MM.1S (cell line): ENCODE measurements at regions not wholly inside any gene's neighbourhood (a gene's known extent, or its start where the extent isn't known, plus 50 kb on each side); places are given as distances from the start of the nearest gene placed in this dataset.

Experiments
- DNase-seq: peaks from one replicate; pipeline ENCODE4 v3.0.0-alpha.2; 2015
- H2AFZ ChIP-seq: fragments of 300-600 bp; sonication (generic); 2 replicates; pipeline ENCODE4 v1.6.0; 2016; ENCODE audit warnings: antibody characterized with exemption, low read length
- H3F3A ChIP-seq: fragments of 300-600 bp; sonication (generic); 2 replicates; pipeline ENCODE4 v1.6.1; 2016; ENCODE audit warnings: mild to moderate bottlenecking, antibody characterized with exemption, low read length, moderate library complexity, mixed read lengths; ENCODE audit not compliant: insufficient read depth
- H3K27ac ChIP-seq: fragments of 300-600 bp; sonication (generic); 2 replicates; pipeline ENCODE4 v1.5.1; 2016; ENCODE audit warnings: mild to moderate bottlenecking, low read length
- H3K27me3 ChIP-seq: fragments of 300-600 bp; sonication (generic); replicated peaks from 2 replicates; pipeline ENCODE4 v1.6.0; 2016; ENCODE audit warnings: low read length; ENCODE audit not compliant: insufficient read depth
- H3K36me3 ChIP-seq: fragments of 300-600 bp; sonication (generic); replicated peaks from 2 replicates; pipeline ENCODE4 v1.6.1; 2016; ENCODE audit warnings: mild to moderate bottlenecking, low read length, mixed read lengths; ENCODE audit not compliant: insufficient read depth
- H3K4me1 ChIP-seq: fragments of 300-600 bp; sonication (generic); 2 replicates; pipeline ENCODE4 v1.6.1; 2016; ENCODE audit warnings: low read length, mixed read lengths
- H3K4me2 ChIP-seq: fragments of 300-600 bp; sonication (generic); 2 replicates; pipeline ENCODE4 v1.6.0; 2016; ENCODE audit warnings: low read depth, low read length
- H3K4me3 ChIP-seq: fragments of 300-600 bp; sonication (generic); 2 replicates; pipeline ENCODE4 v1.5.1; 2016; ENCODE audit warnings: low read length, mixed read lengths
- H3K79me2 ChIP-seq: fragments of 300-600 bp; sonication (generic); 2 replicates; pipeline ENCODE4 v1.6.1; 2016; ENCODE audit warnings: mixed run types, low read length, mixed read lengths
- H3K9ac ChIP-seq: fragments of 300-600 bp; sonication (generic); 2 replicates; pipeline ENCODE4 v1.6.1; 2016; ENCODE audit warnings: low read length, mixed read lengths
- H3K9me2 ChIP-seq: fragments of 300-600 bp; sonication (generic); replicated peaks from 2 replicates; pipeline ENCODE4 v1.6.1; 2016; ENCODE audit warnings: mild to moderate bottlenecking, low read length, mixed read lengths; ENCODE audit not compliant: insufficient read depth
- H3K9me3 ChIP-seq: fragments of 300-600 bp; sonication (generic); replicated peaks from 2 replicates; pipeline ENCODE4 v1.6.1; 2016; ENCODE audit warnings: mild to moderate bottlenecking, low read length, mixed read lengths; ENCODE audit not compliant: insufficient read depth
- H4K20me1 ChIP-seq: fragments of 300-600 bp; sonication (generic); 2 replicates; pipeline ENCODE4 v1.6.1; 2016; ENCODE audit warnings: mild to moderate bottlenecking, low read length, moderate library complexity, mixed read lengths; ENCODE audit not compliant: insufficient read depth
- EZH2 ChIP-seq: fragments of 300-600 bp; sonication (generic); optimal IDR thresholded peaks from 2 replicates; pipeline ENCODE3; 2017; ENCODE audit warnings: low read depth, mild to moderate bottlenecking, antibody characterized with exemption, low read length, mixed read lengths
- EZH2phosphoT487 ChIP-seq: fragments of 300-600 bp; sonication (generic); IDR thresholded peaks from 2 replicates; pipeline ENCODE4 v1.6.1; 2018; ENCODE audit warnings: antibody characterized with exemption, low read length
- TF ChIP-seq, protein P1 (sequence below): fragments of 300-600 bp; sonication (generic); IDR thresholded peaks from 2 replicates; pipeline ENCODE4 v1.5.1; 2016; ENCODE audit warnings: antibody characterized with exemption, low read length, mixed read lengths

DNA sequence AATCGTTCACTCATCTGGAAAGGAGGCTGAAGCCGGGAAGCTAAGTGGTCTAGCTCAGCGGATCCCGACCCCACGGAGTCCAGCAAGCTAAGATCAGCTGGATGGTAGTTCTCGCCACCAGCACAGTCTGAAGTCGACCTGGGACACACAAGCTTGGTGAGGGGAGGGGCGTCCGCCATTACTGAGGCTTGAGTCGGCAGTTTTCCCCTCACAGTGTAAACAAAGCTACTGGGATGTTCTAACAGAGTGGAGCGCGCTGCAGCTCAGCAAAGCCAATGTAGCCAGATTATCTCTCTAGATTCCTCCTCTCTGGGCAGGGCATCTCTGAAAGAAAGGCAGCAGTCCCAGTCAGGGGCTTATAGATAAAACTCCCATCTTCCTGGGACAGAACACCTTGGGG, 555.4 kb downstream of the BCOR start:
- Histone ChIP-seq H3K4me2 (no peak overlapping the region), H2AFZ (no peak overlapping the region), H3K27me3 (no peaks in the 10 kb centered on the region), H3F3A (no peaks in the 10 kb centered on the region), H3K9ac (no peak overlapping the region), H3K79me2 (no peaks in the 10 kb centered on the region), H3K4me3 (no peak overlapping the region), H3K36me3 (no peaks in the 10 kb centered on the region), H3K27ac (no peak overlapping the region), H3K9me3 (no peaks in the 10 kb centered on the region), H3K4me1 (no peaks in the 10 kb centered on the region), H4K20me1 (no peaks in the 10 kb centered on the region), H3K9me2 (no peaks in the 10 kb centered on the region)
- DNase-seq: no peak
- TF ChIP-seq, protein P1, sequence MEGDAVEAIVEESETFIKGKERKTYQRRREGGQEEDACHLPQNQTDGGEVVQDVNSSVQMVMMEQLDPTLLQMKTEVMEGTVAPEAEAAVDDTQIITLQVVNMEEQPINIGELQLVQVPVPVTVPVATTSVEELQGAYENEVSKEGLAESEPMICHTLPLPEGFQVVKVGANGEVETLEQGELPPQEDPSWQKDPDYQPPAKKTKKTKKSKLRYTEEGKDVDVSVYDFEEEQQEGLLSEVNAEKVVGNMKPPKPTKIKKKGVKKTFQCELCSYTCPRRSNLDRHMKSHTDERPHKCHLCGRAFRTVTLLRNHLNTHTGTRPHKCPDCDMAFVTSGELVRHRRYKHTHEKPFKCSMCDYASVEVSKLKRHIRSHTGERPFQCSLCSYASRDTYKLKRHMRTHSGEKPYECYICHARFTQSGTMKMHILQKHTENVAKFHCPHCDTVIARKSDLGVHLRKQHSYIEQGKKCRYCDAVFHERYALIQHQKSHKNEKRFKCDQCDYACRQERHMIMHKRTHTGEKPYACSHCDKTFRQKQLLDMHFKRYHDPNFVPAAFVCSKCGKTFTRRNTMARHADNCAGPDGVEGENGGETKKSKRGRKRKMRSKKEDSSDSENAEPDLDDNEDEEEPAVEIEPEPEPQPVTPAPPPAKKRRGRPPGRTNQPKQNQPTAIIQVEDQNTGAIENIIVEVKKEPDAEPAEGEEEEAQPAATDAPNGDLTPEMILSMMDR: no peak
- TF ChIP-seq EZH2 (no peak), EZH2phosphoT487 (no peak)

GRCh38 chrX:39550795-39551361, 546.9 kb downstream of the BCOR start:
- no peaks in the 10 kb centered on the region for H3K27me3 ChIP-seq
- no peaks in the 10 kb centered on the region for H3K9me3 ChIP-seq
- no peak overlapping the region for H3K9ac ChIP-seq
- no peak for DNase-seq
- H2AFZ ChIP-seq: no peak overlapping the region
- H4K20me1 ChIP-seq: no peaks in the 10 kb centered on the region
- no peaks in the 10 kb centered on the region for H3K79me2 ChIP-seq
- no peaks in the 10 kb centered on the region for H3F3A ChIP-seq
- H3K36me3 ChIP-seq: no peaks in the 10 kb centered on the region
- H3K4me3 ChIP-seq: no peak overlapping the region
- H3K27ac ChIP-seq: no peak overlapping the region
- no peaks in the 10 kb centered on the region for H3K9me2 ChIP-seq
- H3K4me2 ChIP-seq: no peak overlapping the region
- TF ChIP-seq EZH2: no peak
- no peak for TF ChIP-seq EZH2phosphoT487
- TF ChIP-seq, protein P1: no peak
- no peaks in the 10 kb centered on the region for H3K4me1 ChIP-seq

DNA sequence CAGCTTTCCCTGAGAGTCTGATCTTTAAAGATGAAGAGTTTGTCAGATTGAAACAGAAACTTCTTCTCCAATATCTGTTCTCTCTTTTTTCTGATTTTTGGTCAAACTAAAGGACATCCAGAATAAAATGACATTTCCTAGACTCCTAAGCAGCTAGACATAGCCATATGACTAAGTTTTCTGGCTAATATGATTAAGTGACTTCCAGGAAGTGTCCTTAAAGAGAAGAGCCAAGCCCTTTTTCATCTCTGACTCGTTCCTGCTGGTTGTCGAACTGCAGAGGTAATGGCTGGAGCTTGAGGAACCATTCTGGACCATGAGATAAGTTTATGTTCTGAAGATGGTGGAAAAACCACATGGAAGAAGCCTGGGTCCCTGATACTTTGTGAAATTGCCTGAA, 546.0 kb downstream of the BCOR start:
- no peaks in the 10 kb centered on the region for H3K36me3 ChIP-seq
- H3K9me3 ChIP-seq: no peaks in the 10 kb centered on the region
- no peaks in the 10 kb centered on the region for H3K79me2 ChIP-seq
- no peaks in the 10 kb centered on the region for H4K20me1 ChIP-seq
- no peaks in the 10 kb centered on the region for H3K4me1 ChIP-seq
- no peaks in the 10 kb centered on the region for H3K27me3 ChIP-seq
- DNase-seq: no peak
- H2AFZ ChIP-seq: no peak overlapping the region
- no peak overlapping the region for H3K4me3 ChIP-seq
- H3K9ac ChIP-seq: no peak overlapping the region
- no peak overlapping the region for H3K27ac ChIP-seq
- no peak overlapping the region for H3K4me2 ChIP-seq
- H3F3A ChIP-seq: no peaks in the 10 kb centered on the region
- TF ChIP-seq, protein P1: no peak
- TF ChIP-seq EZH2phosphoT487 (no peak), EZH2 (no peak)
- H3K9me2 ChIP-seq: no peaks in the 10 kb centered on the region
